ENCODE measurements at regions not wholly inside any gene's neighbourhood (a gene's known extent, or its start where the extent isn't known, plus 50 kb on each side); places are given as distances from the start of the nearest gene placed in this dataset.

DNA sequence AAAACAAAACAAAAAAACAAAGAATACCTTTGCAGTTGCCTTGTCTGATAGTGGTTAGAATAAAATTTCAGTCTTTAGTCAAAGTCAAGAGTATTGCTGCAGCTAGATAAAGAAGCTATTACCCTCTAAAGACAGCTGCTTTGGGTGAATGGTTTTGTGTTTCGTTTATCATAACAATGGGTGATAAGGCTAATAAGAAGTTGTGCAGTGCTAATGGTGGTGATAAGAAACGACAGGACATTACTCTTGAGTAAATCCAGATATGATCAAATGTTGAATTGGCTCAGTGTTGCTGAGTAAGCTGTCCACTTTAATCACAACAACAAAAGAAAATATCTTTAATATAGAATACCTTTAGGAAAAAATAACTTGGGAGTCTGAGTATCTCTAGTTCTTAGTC is 1825.3 kb downstream of the SLITRK5 start:
- TF ChIP-seq EGR1 (IDR thresholded peaks at IDR 0.05; ENCODE audit: low read depth in 2 of 2) (no peak), GABPA (IDR thresholded peaks at IDR 0.05 in 1 of 2, conservative IDR thresholded peaks at IDR 0.05 in 1 of 2) (no peak), CTCF (IDR thresholded peaks at IDR 0.05; ENCODE audit: low read depth, low read length, missing input control) (no peak), ZBTB33 (IDR thresholded peaks at IDR 0.05) (no peak), TAF1 (conservative IDR thresholded peaks at IDR 0.05) (no peak)
- TF ChIP-seq, protein P1, sequence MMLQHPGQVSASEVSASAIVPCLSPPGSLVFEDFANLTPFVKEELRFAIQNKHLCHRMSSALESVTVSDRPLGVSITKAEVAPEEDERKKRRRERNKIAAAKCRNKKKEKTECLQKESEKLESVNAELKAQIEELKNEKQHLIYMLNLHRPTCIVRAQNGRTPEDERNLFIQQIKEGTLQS (IDR thresholded peaks at IDR 0.05) = no peak
- TF ChIP-seq, protein P2, sequence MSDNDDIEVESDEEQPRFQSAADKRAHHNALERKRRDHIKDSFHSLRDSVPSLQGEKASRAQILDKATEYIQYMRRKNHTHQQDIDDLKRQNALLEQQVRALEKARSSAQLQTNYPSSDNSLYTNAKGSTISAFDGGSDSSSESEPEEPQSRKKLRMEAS (IDR thresholded peaks at IDR 0.05) = no peak

Measured in liver (tissue), 3 donors.